GM23338 (cell line): ENCODE measurements at regions not wholly inside any gene's neighbourhood (a gene's known extent, or its start where the extent isn't known, plus 50 kb on each side); places are given as distances from the start of the nearest gene placed in this dataset.

Source experiments
- ATAC-seq: fragments of 200-7000 bp; cut with Tn5 transposase; 3 replicates; pipeline ENCODE4 v1.9.1; 2020
- DNase-seq: peaks from one replicate; pipeline ENCODE4 v3.0.0-alpha.2; 2015; ENCODE audit warnings: low spot score
- H2AFZ ChIP-seq: fragments of 200-600 bp; sonication (generic); 2 replicates; pipeline ENCODE4 v1.8.0; 2016; ENCODE audit warnings: antibody characterized with exemption, mild to moderate bottlenecking, moderate library complexity
- H3F3A ChIP-seq: fragments of 200-600 bp; sonication (generic); replicated peaks from 2 replicates; pipeline ENCODE4 v1.8.0; 2017; ENCODE audit warnings: antibody characterized with exemption, mixed run types, low read depth
- H3K27ac ChIP-seq: fragments of 200-600 bp; sonication (generic); 2 replicates; pipeline ENCODE4 v1.6.1; 2016; ENCODE audit warnings: low read depth
- H3K27me3 ChIP-seq: fragments of 200-600 bp; sonication (generic); 2 replicates; pipeline ENCODE4 v1.8.0; 2016; ENCODE audit warnings: mild to moderate bottlenecking, mixed run types, moderate library complexity; ENCODE audit not compliant: insufficient read depth
- H3K36me3 ChIP-seq: fragments of 200-600 bp; sonication (generic); 2 replicates; pipeline ENCODE4 v1.8.0; 2016; ENCODE audit warnings: mild to moderate bottlenecking; ENCODE audit not compliant: insufficient read depth
- H3K4me1 ChIP-seq: fragments of 200-600 bp; sonication (generic); 2 replicates; pipeline ENCODE4 v1.8.0; 2016; ENCODE audit warnings: mild to moderate bottlenecking, moderate library complexity; ENCODE audit not compliant: insufficient read depth
- H3K4me2 ChIP-seq: fragments of 200-600 bp; sonication (generic); 2 replicates; pipeline ENCODE4 v1.7.1; 2017; ENCODE audit warnings: mixed run types
- H3K4me3 ChIP-seq: fragments of 200-600 bp; sonication (generic); 2 replicates; pipeline ENCODE4 v1.6.1; 2016; ENCODE audit warnings: mixed run types
- H3K79me2 ChIP-seq: fragments of 200-600 bp; sonication (generic); replicated peaks from 2 replicates; pipeline ENCODE4 v1.8.0; 2017; ENCODE audit warnings: mild to moderate bottlenecking; ENCODE audit not compliant: insufficient read depth
- H3K9me2 ChIP-seq: fragments of 200-600 bp; sonication (generic); 2 replicates; pipeline ENCODE4 v1.8.0; 2017; ENCODE audit not compliant: insufficient read depth
- H4K20me1 ChIP-seq: fragments of 200-600 bp; sonication (generic); replicated peaks from 2 replicates; pipeline ENCODE4 v1.8.0; 2017; ENCODE audit warnings: mild to moderate bottlenecking; ENCODE audit not compliant: insufficient read depth
- H3K27ac Mint-ChIP-seq: 2 replicates; pipeline ENCODE4 v1.8.0; 2020; ENCODE audit warnings: inconsistent platforms, mild to moderate bottlenecking, moderate library complexity, mixed read lengths
- H3K27me3 Mint-ChIP-seq: 3 replicates; pipeline ENCODE4 v1.8.0; 2022; ENCODE audit warnings: low read depth, mild to moderate bottlenecking, moderate library complexity, mixed read lengths, inconsistent platforms; ENCODE audit not compliant: insufficient read depth, poor library complexity
- H3K36me3 Mint-ChIP-seq: 3 replicates; pipeline ENCODE4 v1.8.0; 2021; ENCODE audit warnings: low read depth, mild to moderate bottlenecking, inconsistent platforms, moderate library complexity, mixed read lengths
- H3K4me1 Mint-ChIP-seq: 3 replicates; pipeline ENCODE4 v1.8.0; 2020; ENCODE audit warnings: mild to moderate bottlenecking, inconsistent platforms, mixed read lengths
- H3K4me3 Mint-ChIP-seq: 3 replicates; pipeline ENCODE4 v1.8.0; 2021; ENCODE audit warnings: moderate library complexity, mild to moderate bottlenecking, inconsistent platforms, mixed read lengths
- H3K9me3 Mint-ChIP-seq: 3 replicates; pipeline ENCODE4 v1.8.0; 2020; ENCODE audit warnings: moderate library complexity, mild to moderate bottlenecking, inconsistent platforms, mixed read lengths
- NANOG ChIP-seq: IDR thresholded peaks from 2 replicates; pipeline ENCODE4 v1.6.1; 2016; ENCODE audit warnings: antibody characterized with exemption, borderline replicate concordance
- POLR2AphosphoS5 ChIP-seq: IDR thresholded peaks from 2 replicates; pipeline ENCODE4 v1.6.1; 2016; ENCODE audit warnings: antibody characterized with exemption, low read depth
- STAT1 ChIP-seq: IDR thresholded peaks from one replicate; pipeline ENCODE4 v1.6.1; 2016; ENCODE audit warnings: antibody characterized with exemption; ENCODE audit not compliant: unreplicated experiment
- TF ChIP-seq, protein P1 (sequence below): fragments of 250-450 bp; sonication (Bioruptor Pico); IDR thresholded peaks from 2 replicates; pipeline ENCODE4 v1.5.0; 2020; ENCODE audit warnings: mild to moderate bottlenecking, moderate library complexity
- TF ChIP-seq, protein P2 (sequence below): IDR thresholded peaks from 2 replicates; pipeline ENCODE4 v1.6.1; 2016; ENCODE audit warnings: antibody characterized with exemption

GRCh38 chr11:8332891-8333290 is 69.2 kb upstream of the LMO1 start (continued):
- TF ChIP-seq, protein P1, sequence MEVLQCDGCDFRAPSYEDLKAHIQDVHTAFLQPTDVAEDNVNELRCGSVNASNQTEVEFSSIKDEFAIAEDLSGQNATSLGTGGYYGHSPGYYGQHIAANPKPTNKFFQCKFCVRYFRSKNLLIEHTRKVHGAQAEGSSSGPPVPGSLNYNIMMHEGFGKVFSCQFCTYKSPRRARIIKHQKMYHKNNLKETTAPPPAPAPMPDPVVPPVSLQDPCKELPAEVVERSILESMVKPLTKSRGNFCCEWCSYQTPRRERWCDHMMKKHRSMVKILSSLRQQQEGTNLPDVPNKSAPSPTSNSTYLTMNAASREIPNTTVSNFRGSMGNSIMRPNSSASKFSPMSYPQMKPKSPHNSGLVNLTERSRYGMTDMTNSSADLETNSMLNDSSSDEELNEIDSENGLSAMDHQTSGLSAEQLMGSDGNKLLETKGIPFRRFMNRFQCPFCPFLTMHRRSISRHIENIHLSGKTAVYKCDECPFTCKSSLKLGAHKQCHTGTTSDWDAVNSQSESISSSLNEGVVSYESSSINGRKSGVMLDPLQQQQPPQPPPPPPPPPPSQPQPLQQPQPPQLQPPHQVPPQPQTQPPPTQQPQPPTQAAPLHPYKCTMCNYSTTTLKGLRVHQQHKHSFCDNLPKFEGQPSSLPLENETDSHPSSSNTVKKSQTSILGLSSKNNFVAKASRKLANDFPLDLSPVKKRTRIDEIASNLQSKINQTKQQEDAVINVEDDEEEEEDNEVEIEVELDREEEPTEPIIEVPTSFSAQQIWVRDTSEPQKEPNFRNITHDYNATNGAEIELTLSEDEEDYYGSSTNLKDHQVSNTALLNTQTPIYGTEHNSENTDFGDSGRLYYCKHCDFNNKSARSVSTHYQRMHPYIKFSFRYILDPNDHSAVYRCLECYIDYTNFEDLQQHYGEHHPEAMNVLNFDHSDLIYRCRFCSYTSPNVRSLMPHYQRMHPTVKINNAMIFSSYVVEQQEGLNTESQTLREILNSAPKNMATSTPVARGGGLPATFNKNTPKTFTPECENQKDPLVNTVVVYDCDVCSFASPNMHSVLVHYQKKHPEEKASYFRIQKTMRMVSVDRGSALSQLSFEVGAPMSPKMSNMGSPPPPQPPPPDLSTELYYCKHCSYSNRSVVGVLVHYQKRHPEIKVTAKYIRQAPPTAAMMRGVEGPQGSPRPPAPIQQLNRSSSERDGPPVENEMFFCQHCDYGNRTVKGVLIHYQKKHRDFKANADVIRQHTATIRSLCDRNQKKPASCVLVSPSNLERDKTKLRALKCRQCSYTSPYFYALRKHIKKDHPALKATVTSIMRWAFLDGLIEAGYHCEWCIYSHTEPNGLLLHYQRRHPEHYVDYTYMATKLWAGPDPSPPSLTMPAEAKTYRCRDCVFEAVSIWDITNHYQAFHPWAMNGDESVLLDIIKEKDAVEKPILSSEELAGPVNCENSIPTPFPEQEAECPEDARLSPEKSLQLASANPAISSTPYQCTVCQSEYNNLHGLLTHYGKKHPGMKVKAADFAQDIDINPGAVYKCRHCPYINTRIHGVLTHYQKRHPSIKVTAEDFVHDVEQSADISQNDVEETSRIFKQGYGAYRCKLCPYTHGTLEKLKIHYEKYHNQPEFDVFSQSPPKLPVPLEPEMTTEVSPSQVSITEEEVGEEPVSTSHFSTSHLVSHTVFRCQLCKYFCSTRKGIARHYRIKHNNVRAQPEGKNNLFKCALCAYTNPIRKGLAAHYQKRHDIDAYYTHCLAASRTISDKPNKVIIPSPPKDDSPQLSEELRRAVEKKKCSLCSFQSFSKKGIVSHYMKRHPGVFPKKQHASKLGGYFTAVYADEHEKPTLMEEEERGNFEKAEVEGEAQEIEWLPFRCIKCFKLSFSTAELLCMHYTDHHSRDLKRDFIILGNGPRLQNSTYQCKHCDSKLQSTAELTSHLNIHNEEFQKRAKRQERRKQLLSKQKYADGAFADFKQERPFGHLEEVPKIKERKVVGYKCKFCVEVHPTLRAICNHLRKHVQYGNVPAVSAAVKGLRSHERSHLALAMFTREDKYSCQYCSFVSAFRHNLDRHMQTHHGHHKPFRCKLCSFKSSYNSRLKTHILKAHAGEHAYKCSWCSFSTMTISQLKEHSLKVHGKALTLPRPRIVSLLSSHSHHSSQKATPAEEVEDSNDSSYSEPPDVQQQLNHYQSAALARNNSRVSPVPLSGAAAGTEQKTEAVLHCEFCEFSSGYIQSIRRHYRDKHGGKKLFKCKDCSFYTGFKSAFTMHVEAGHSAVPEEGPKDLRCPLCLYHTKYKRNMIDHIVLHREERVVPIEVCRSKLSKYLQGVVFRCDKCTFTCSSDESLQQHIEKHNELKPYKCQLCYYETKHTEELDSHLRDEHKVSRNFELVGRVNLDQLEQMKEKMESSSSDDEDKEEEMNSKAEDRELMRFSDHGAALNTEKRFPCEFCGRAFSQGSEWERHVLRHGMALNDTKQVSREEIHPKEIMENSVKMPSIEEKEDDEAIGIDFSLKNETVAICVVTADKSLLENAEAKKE = no peak
- TF ChIP-seq STAT1 (no peak), NANOG (no peak)

DNA sequence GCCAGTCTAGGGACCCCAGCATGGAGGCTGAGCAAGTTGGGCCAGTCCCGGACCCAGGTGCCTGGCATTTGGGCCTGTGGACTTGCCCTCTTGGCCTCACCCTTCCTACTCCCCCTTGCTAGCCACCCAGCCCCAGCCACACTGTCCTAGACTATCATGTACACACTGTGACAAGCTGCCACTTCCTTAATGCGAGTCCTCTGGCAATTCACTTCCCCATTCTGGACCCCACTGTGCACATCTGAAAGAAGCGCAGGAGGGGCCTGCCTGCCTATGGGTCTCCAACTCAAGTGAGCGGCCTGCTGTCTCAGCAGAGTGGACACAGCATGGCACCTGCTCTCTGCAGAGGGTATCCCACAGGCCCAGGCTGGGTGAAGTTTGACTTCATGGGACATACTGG is 68.5 kb upstream of the LMO1 start:
- no peak for ATAC-seq
- Mint-ChIP-seq H3K36me3 (no peaks in the 10 kb centered on the region), H3K4me1 (peaks cover 41% of the 10 kb centered on the region), H3K27me3 (peaks cover 13% of the 10 kb centered on the region), H3K27ac (no peak overlapping the region), H3K4me3 (no peak overlapping the region), H3K9me3 (no peaks in the 10 kb centered on the region; the same call in 2 of the 3 replicates)
- H3K4me3 ChIP-seq = no peak overlapping the region
- DNase-seq = no peak
- H3K27ac ChIP-seq = no peak overlapping the region
- H3K27me3 ChIP-seq = no peaks in the 10 kb centered on the region
- no peaks in the 10 kb centered on the region for H3K9me2 ChIP-seq
- H3K36me3 ChIP-seq = no peaks in the 10 kb centered on the region
- H3K4me2 ChIP-seq = no peak overlapping the region
- H3K79me2 ChIP-seq = no peaks in the 10 kb centered on the region
- H3K4me1 ChIP-seq = peaks cover 23% of the 10 kb centered on the region; the same call in 1 of the 2 replicates
- H2AFZ ChIP-seq = no peak overlapping the region
- H3F3A ChIP-seq = no peaks in the 10 kb centered on the region
- no peaks in the 10 kb centered on the region for H4K20me1 ChIP-seq
- TF ChIP-seq STAT1 (no peak), POLR2AphosphoS5 (no peak)
- TF ChIP-seq, protein P2, sequence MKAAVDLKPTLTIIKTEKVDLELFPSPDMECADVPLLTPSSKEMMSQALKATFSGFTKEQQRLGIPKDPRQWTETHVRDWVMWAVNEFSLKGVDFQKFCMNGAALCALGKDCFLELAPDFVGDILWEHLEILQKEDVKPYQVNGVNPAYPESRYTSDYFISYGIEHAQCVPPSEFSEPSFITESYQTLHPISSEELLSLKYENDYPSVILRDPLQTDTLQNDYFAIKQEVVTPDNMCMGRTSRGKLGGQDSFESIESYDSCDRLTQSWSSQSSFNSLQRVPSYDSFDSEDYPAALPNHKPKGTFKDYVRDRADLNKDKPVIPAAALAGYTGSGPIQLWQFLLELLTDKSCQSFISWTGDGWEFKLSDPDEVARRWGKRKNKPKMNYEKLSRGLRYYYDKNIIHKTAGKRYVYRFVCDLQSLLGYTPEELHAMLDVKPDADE = no peak
- TF ChIP-seq, protein P1 = no peak
